Fibroblast of the aortic adventitia (primary cell): ENCODE measurements at regions not wholly inside any gene's neighbourhood (a gene's known extent, or its start where the extent isn't known, plus 50 kb on each side); places are given as distances from the start of the nearest gene placed in this dataset.

Experiments used
- DNase-seq: peaks from one replicate; pipeline ENCODE4 v3.0.0-alpha.2; 2010; ENCODE audit warnings: low read depth
- H3K4me3 ChIP-seq: 2 replicates; pipeline ENCODE4 v1.5.1; 2011; ENCODE audit warnings: low read depth, mild to moderate bottlenecking, control low read depth, low read length, moderate library complexity
- TF ChIP-seq, protein P1 (sequence below): IDR thresholded peaks from 2 replicates; pipeline ENCODE4 v1.5.1; 2011; ENCODE audit warnings: mild to moderate bottlenecking, low read length, control low read depth, inconsistent platforms; ENCODE audit not compliant: insufficient read depth

DNA sequence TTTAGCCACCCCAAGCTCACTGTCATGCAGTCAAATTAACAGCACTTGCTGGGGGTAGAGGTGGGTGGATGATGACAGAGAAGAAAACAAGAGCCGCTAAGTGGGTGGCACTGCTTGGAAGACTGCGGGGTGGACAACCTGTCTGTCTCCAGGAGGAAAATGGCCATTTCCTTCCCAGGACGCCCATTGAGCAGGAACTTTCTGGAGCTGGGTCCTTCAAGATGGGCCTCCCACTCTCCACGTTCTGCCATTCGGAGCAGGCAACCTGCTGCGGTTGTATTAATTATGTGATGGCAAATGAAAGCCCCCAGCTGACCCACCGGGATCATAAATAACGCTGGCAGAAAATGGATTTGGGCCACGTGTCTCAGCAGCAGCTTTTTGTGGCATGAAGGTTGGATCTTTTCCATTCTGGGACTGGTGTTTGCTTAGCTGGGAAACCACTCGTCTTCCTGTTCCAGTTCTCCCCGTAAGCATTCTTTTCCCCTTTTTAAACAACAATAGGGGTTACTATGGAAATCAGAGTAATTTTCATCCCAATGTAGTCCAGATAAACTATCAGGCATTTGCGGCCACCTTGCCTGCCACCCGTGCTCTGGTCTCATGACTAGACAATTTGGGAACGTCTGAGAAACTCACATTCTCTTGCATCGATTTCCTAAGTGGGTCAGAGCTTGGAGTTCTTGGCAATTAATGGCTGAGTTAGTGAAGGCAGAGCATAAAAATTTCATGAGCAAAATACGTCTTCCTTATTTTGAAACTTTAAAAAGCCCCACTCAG lies 215.5 kb downstream of the ANKRD60 start:
- TF ChIP-seq, protein P1, sequence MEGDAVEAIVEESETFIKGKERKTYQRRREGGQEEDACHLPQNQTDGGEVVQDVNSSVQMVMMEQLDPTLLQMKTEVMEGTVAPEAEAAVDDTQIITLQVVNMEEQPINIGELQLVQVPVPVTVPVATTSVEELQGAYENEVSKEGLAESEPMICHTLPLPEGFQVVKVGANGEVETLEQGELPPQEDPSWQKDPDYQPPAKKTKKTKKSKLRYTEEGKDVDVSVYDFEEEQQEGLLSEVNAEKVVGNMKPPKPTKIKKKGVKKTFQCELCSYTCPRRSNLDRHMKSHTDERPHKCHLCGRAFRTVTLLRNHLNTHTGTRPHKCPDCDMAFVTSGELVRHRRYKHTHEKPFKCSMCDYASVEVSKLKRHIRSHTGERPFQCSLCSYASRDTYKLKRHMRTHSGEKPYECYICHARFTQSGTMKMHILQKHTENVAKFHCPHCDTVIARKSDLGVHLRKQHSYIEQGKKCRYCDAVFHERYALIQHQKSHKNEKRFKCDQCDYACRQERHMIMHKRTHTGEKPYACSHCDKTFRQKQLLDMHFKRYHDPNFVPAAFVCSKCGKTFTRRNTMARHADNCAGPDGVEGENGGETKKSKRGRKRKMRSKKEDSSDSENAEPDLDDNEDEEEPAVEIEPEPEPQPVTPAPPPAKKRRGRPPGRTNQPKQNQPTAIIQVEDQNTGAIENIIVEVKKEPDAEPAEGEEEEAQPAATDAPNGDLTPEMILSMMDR = no peak
- H3K4me3 ChIP-seq = no peak overlapping the region
- no peak for DNase-seq

DNA sequence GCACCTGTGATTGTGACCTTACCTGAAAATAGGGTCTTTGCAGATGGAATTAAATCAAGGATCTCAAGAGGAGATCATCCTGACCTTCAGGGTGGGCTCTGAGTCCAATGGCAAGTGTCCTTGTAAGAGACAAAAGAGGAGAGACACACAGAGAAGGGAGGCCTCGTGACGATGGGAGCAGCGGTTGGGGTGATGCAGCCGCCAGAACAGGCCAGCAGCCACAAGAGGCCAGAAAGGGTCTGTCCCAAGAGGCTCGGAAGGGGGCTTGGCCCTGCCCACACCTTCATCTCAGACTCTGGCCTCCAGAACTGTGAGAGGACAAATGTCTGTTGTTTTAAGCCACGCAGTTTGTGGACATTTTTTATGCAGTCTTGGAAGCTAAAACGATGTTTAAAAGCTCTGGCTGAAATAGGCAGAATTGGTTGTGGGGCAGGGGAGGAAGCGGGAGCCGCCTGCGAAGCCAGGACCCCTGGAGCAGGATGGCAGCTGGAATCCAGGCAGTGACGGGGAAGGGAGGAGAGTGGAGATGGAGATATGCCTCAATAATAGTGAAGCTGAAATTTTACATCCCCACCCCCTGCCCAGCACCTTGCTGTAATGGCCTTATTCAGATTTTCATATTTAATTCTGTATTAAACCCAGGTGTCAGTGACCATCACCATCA lies 216.4 kb downstream of the ANKRD60 start:
- TF ChIP-seq, protein P1 = no peak
- no peak overlapping the region for H3K4me3 ChIP-seq
- no peak for DNase-seq

DNA sequence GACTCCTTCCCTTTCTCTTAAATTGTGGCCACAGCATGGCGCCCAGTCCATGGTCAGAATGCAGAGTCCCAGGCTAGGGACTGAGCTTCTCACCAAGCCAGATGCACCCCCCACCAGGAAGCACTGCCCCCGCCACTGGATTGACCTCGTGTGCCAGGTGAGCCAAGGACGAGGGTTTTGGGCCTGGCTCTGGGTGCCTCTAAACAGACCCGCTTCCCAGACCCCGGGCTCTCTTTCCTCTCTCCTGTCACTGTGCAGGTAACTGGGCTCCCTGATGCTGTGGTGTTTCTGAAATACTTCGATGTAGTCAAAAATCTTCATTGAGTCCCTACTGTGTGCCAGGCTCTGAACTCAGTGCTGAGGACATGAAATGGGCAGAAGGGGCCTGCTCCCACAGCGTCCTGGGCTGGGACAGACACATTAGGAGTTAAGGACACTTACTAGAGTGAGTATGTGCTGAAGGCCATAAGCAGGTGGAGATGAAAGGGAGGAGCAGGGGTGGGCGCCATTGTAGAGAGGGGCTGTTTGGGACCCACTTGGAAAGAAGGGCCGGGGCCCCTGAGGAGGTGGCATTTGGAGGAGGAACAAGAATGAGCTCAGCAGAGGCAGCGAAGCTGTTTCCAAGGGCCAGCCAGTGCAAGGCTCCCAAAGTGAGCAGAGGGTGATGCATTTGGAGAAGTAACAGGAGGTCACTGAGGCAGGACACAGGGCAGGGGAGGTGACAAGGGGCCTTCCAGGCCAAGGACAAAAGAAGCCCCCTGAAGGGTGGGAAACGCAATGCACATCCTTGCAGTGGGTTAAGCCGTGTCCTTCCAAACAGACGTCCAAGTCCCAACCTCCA lies 217.1 kb downstream of the ANKRD60 start:
- no peak overlapping the region for H3K4me3 ChIP-seq
- TF ChIP-seq, protein P1 = no peak
- no peak for DNase-seq

DNA sequence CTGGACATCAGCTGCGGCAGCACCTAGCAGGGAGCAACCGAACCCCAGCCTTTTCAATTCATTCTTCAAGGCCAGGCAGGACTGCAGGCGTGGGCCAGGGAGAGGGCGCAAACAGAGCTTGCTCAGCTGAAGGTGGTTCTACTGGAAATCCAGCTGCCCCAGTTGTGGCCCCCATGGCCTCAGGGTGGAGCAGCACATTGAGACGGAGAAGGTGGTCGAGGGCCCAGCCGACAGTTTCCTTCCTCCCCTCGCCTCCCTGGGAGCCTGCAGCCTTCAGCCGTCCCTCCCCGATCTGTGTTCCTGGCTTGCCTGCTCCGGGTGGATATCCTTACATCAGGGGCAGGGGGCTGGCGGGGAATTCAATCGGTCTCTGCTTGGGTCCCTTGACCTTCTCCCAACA lies 217.8 kb downstream of the ANKRD60 start:
- TF ChIP-seq, protein P1 = no peak
- DNase-seq = no peak
- H3K4me3 ChIP-seq = no peak overlapping the region

DNA sequence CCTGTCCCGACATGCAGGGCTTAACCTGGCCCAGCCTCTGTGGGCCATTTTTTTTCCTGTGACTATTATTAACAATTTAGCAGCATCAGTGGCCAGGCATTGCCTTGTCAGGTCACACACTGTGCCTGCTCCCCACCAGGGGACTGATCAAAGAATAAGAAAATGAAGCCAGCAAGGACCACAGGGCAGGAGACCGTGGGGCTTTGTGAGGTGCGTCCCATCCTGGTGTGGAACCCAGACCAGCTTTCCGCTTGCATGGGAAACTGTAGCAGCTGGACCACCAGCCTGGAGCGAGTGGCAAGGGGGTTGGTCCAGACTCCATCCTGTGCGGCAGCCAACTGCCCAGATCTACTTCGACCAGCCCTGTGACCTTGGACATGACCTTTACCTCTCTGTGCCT lies 218.3 kb downstream of the ANKRD60 start:
- DNase-seq = no peak
- TF ChIP-seq, protein P1 = no peak
- no peak overlapping the region for H3K4me3 ChIP-seq

DNA sequence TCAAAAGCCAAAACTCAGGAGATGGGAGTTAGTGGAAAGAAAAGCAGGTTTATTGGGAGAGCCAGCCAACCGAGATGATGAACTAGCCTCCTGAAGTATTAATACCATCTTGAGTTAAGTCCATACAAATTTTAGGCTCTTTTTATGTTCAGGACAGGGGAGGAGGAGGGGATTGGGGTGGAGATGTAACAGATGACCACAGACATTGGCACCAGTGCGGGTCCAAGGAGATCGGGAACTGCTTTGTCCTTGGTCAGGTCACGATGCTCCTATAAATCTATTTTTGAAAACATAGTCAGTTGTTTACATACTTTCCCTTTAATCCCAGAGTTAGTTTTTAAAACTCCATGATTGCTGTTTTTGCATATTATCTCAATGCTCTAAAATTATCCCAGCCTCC lies 219.6 kb downstream of the ANKRD60 start:
- TF ChIP-seq, protein P1 = no peak
- no peak for DNase-seq
- no peak overlapping the region for H3K4me3 ChIP-seq
